ENCODE measurements at regions not wholly inside any gene's neighbourhood (a gene's known extent, or its start where the extent isn't known, plus 50 kb on each side); places are given as distances from the start of the nearest gene placed in this dataset.

- TF ChIP-seq POLR2AphosphoS5 (IDR thresholded peaks at IDR 0.05) (no peak), POLR2A (IDR thresholded peaks at IDR 0.05) (no peak), CTCF (IDR thresholded peaks at IDR 0.05) (no peak)
- no peaks in the 10 kb centered on the region for H3K36me3 ChIP-seq
- no peaks in the 10 kb centered on the region for H3K27me3 ChIP-seq
- no peaks in the 10 kb centered on the region for H3K9me3 ChIP-seq
- H3K27ac ChIP-seq, result no peak overlapping the region
- DNase-seq (ENCODE audit: low spot score in 2 of 2), result no peak
- no peak overlapping the region for H3K4me3 ChIP-seq
- no peaks in the 10 kb centered on the region for H3K4me1 ChIP-seq
- intact Hi-C loops (cut with DNase I; ENCODE audit: low total_unique reads), result no loop called here
Observed at GRCh38 chr14:98688446-98688845, 583.6 kb downstream of the BCL11B start.

- Histone ChIP-seq H3K27ac (no peak overlapping the region), H3K27me3 (no peaks in the 10 kb centered on the region), H3K4me3 (no peak overlapping the region), H3K4me1 (no peaks in the 10 kb centered on the region), H3K36me3 (no peaks in the 10 kb centered on the region), H3K9me3 (no peaks in the 10 kb centered on the region)
- intact Hi-C loops (cut with DNase I; ENCODE audit: low total_unique reads), result no loop called here
- no peak for TF ChIP-seq POLR2AphosphoS5 (IDR thresholded peaks at IDR 0.05)
- TF ChIP-seq CTCF (IDR thresholded peaks at IDR 0.05), result no peak
- TF ChIP-seq POLR2A (IDR thresholded peaks at IDR 0.05), result no peak
- DNase-seq (ENCODE audit: low spot score in 2 of 2), result no peak
Observed at GRCh38 chr14:98689951-98690350, 582.0 kb downstream of the BCL11B start.

- no peak overlapping the region for H3K4me3 ChIP-seq
- H3K27me3 ChIP-seq, result no peaks in the 10 kb centered on the region
- peaks cover 0 to 6% of the 10 kb centered on the region in 2 donors for H3K9me3 ChIP-seq
- H3K4me1 ChIP-seq, result no peaks in the 10 kb centered on the region
- TF ChIP-seq POLR2AphosphoS5 (IDR thresholded peaks at IDR 0.05) (no peak), CTCF (IDR thresholded peaks at IDR 0.05) (no peak), POLR2A (IDR thresholded peaks at IDR 0.05) (no peak)
- intact Hi-C loops (cut with DNase I; ENCODE audit: low total_unique reads), result no loop called here
- no peak for DNase-seq (ENCODE audit: low spot score in 2 of 2)
- H3K36me3 ChIP-seq, result no peaks in the 10 kb centered on the region
- no peak overlapping the region for H3K27ac ChIP-seq
Observed at GRCh38 chr14:98692832-98693231, 579.2 kb downstream of the BCL11B start.

- no peak for DNase-seq (ENCODE audit: low spot score in 2 of 2)
- TF ChIP-seq CTCF (IDR thresholded peaks at IDR 0.05) (no peak), POLR2AphosphoS5 (IDR thresholded peaks at IDR 0.05) (no peak), POLR2A (IDR thresholded peaks at IDR 0.05) (no peak)
- H3K4me1 ChIP-seq, result no peaks in the 10 kb centered on the region
- no peaks in the 10 kb centered on the region for H3K36me3 ChIP-seq
- no peak overlapping the region for H3K4me3 ChIP-seq
- no peak overlapping the region for H3K27ac ChIP-seq
- H3K27me3 ChIP-seq, result no peaks in the 10 kb centered on the region
- intact Hi-C loops (cut with DNase I; ENCODE audit: low total_unique reads), result no loop called here
- peaks cover 0 to 6% of the 10 kb centered on the region in 2 donors for H3K9me3 ChIP-seq
Observed at GRCh38 chr14:98694541-98694940, 577.5 kb downstream of the BCL11B start.

- Histone ChIP-seq H3K9me3 (peaks cover 0 to 6% of the 10 kb centered on the region in 2 donors), H3K36me3 (no peaks in the 10 kb centered on the region), H3K4me1 (no peaks in the 10 kb centered on the region), H3K4me3 (no peak overlapping the region), H3K27me3 (no peaks in the 10 kb centered on the region), H3K27ac (no peak overlapping the region)
- DNase-seq (ENCODE audit: low spot score in 2 of 2), result no peak
- intact Hi-C loops (cut with DNase I; ENCODE audit: low total_unique reads), result no loop called here
- TF ChIP-seq CTCF (IDR thresholded peaks at IDR 0.05), result no peak
- no peak for TF ChIP-seq POLR2AphosphoS5 (IDR thresholded peaks at IDR 0.05)
- TF ChIP-seq POLR2A (IDR thresholded peaks at IDR 0.05), result no peak
Observed at GRCh38 chr14:98695809-98696208, 576.2 kb downstream of the BCL11B start.

Measured in breast epithelium (tissue), 4 donors.